Adrenal gland (tissue), 9 donors: ENCODE measurements at regions not wholly inside any gene's neighbourhood (a gene's known extent, or its start where the extent isn't known, plus 50 kb on each side); places are given as distances from the start of the nearest gene placed in this dataset.

Experiments
- DNase-seq, 7 donors: peaks; one replicate each; pipeline ENCODE4 v3.0.0-alpha.2; 2019 to 2020
- H3K27ac ChIP-seq, 5 donors: fragments of 200-600 bp; sonication (generic) in 4 of 5; 1 replicate in 3 of 5; 2 replicates in 2 of 5; pipeline versions ENCODE4 v1.5.1 to v1.8.0; 2016 to 2020; ENCODE audit warnings: mild to moderate bottlenecking in 1 of 5
- H3K27me3 ChIP-seq: fragments of 200-600 bp; 2 replicates; pipeline ENCODE4 v1.8.0; 2021
- H3K36me3 ChIP-seq, 2 donors: fragments of 200-600 bp; replicated peaks in 1 of 2; 1 replicate in 1 of 2; 2 replicates in 1 of 2; pipeline versions ENCODE4 v1.5.1 to v1.8.0; 2018 to 2022
- H3K4me1 ChIP-seq, 2 donors: fragments of 200-600 bp; replicated peaks in 1 of 2; 1 replicate in 1 of 2; 2 replicates in 1 of 2; pipeline versions ENCODE4 v1.5.1 to v1.8.0; 2018 to 2021
- H3K4me3 ChIP-seq, 4 donors: fragments of 200-600 bp; sonication (generic) in 3 of 4; one replicate each; pipeline ENCODE4 v1.5.1; 2016 to 2018
- H3K9me3 ChIP-seq, 3 donors: fragments of 200-600 bp; sonication (generic) in 1 of 3; replicated peaks in 1 of 3; 1 replicate in 2 of 3; 2 replicates in 1 of 3; pipeline versions ENCODE4 v1.5.1 to v1.8.0; 2016 to 2021
- POLR2A ChIP-seq, 2 donors: fragments of 450-650 bp; IDR thresholded peaks; one replicate each; pipeline ENCODE4 v1.6.1; 2017; ENCODE audit warnings: antibody characterized with exemption in 2 of 2, mild to moderate bottlenecking in 2 of 2, moderate library complexity in 1 of 2
- WGBS, 4 donors: extraction: QIAGEN DNeasy Blood & Tissue Kit in 2 of 4; methylation state at CpG; one replicate each; pipeline versions ENCODE4 v1.1.5 to v1.1.7; 2013 to 2017; 5-methylcytosine and 5-hydroxymethylcytosine counted together
- intact Hi-C, 2 donors: fragments of 100-400 bp; cut with DNase I; formaldehyde crosslinking; loops; one replicate each; pipeline versions ENCODE4 v1.14.1 to v1.15.0; 2022 to 2023
- TF ChIP-seq, protein P1 (sequence below), 6 experiments: fragments of 450-650 bp in 4 of 6; fragments of 200-600 bp in 2 of 6; sonication (generic) in 1 of 6; IDR thresholded peaks; 1 replicate in 5 of 6; 2 replicates in 1 of 6; pipeline versions ENCODE4 v1.5.1 to v1.8.0; 2016 to 2021; ENCODE audit warnings: antibody characterized with exemption in 6 of 6, mild to moderate bottlenecking in 2 of 6, moderate library complexity in 1 of 6
- donor health status: healthy with polysubstance abuse.
- donor health status: Bipolar disorder and iron deficiency.
- donor health status: DM: yes; HTN: yes; CAD: no.
- donor health status: DM: no; HTN: no; CAD: no.
- donor health status: DM: no; HTN: no; CAD: no.

DNA sequence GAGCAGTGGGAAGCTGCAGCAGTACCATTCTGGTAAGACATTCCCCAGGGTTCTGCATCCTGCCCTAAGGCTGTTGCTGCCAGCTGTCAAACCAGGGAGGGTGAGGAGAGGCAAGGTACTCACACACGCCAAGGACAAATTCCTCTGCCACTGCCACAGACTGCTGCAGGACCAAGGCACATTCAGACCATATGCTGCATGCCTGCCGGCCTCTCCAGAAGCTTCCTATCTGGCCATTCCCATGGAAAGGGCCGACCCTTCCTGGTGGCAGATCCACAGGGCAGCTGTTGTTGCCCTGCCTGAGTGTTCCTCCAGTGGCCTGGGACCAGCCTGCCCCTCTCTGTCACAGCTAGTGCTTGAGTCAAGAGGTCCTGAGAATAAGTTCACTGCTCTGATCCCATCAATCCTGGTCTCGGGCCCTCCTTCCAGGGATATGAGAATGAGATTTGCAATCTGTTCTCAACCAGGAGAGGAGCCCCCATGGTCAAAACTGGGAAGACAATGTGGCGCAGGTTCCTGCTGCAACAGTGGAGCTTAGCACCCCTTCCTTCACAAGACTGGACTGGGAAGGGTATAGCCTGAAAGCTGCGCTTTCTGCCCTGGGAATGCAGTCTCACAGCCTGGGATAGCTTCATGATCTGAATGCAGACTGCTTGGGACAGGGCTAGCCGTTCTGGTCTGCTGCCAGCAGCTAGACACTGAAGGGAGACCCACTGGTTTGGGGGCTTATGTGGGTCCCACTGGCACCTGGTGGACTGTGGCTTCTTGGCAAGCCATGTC, 342.5 kb upstream of the NDST3 start:
- no peaks in the 10 kb centered on the region for H3K4me1 ChIP-seq
- H3K9me3 ChIP-seq = no peaks in the 10 kb centered on the region
- no peak overlapping the region for H3K4me3 ChIP-seq
- intact Hi-C loops = no loop called here
- no peak for TF ChIP-seq POLR2A (IDR thresholded peaks at IDR 0.05)
- TF ChIP-seq, protein P1, sequence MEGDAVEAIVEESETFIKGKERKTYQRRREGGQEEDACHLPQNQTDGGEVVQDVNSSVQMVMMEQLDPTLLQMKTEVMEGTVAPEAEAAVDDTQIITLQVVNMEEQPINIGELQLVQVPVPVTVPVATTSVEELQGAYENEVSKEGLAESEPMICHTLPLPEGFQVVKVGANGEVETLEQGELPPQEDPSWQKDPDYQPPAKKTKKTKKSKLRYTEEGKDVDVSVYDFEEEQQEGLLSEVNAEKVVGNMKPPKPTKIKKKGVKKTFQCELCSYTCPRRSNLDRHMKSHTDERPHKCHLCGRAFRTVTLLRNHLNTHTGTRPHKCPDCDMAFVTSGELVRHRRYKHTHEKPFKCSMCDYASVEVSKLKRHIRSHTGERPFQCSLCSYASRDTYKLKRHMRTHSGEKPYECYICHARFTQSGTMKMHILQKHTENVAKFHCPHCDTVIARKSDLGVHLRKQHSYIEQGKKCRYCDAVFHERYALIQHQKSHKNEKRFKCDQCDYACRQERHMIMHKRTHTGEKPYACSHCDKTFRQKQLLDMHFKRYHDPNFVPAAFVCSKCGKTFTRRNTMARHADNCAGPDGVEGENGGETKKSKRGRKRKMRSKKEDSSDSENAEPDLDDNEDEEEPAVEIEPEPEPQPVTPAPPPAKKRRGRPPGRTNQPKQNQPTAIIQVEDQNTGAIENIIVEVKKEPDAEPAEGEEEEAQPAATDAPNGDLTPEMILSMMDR (IDR thresholded peaks at IDR 0.05) = no peak
- no peaks in the 10 kb centered on the region for H3K27me3 ChIP-seq
- DNase-seq = no peak
- H3K27ac ChIP-seq = no peak overlapping the region
- 71 to 92% (median 80%) methylated on average over 2 to 7 of the region's 7 CpGs for WGBS, 4 donors
- H3K36me3 ChIP-seq = no peaks in the 10 kb centered on the region

DNA sequence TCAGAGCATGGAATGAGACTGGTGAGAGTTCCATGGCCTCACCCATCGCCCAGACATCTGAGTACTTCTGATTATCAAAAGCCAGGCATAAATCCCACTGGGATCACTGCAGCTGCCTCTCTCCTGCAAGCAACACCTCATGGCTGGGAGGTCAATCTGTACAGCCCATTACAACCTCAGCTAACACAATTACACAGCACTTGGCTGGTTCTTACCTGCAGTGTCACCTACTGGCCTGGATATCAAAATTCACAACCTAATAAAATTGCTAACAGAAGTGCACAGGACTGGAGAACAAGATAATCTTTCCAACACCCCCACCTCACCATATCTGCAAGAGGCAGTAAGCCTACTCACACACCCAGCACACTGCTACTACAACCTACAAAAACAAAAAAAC, 341.7 kb upstream of the NDST3 start:
- intact Hi-C loops = no loop called here
- no peaks in the 10 kb centered on the region for H3K9me3 ChIP-seq
- H3K4me3 ChIP-seq = no peak overlapping the region
- DNase-seq = no peak
- no peaks in the 10 kb centered on the region for H3K36me3 ChIP-seq
- H3K4me1 ChIP-seq = no peaks in the 10 kb centered on the region
- no peaks in the 10 kb centered on the region for H3K27me3 ChIP-seq
- 50 to 92% (median 73%) methylated on average over 1 of the region's 1 CpG for WGBS, 4 donors
- TF ChIP-seq, protein P1 (IDR thresholded peaks at IDR 0.05) = no peak
- no peak for TF ChIP-seq POLR2A (IDR thresholded peaks at IDR 0.05)
- H3K27ac ChIP-seq = no peak overlapping the region

DNA sequence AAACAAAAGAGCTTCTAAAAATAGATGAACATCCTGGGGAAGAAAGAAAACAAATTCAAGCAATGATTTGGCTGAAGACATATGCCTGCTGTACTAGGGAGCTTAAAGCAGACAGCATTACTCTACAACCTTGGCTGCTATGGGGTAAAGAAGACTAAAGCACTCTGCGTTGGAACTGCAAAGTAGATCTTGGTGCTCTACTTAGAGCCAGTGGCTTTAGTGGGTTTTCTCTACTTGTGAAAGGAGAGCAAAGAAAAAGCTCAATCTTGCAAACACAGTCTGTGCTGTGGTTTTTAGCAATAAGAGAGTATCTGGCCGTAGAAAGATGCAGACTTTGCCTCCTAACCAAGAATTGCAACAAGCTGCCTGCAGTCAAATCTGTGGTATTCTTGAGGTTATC, 334.7 kb upstream of the NDST3 start:
- H3K4me3 ChIP-seq = no peak overlapping the region
- H3K27me3 ChIP-seq = no peaks in the 10 kb centered on the region
- no peaks in the 10 kb centered on the region for H3K36me3 ChIP-seq
- intact Hi-C loops = no loop called here
- TF ChIP-seq, protein P1 (IDR thresholded peaks at IDR 0.05) = no peak
- no peak for TF ChIP-seq POLR2A (IDR thresholded peaks at IDR 0.05)
- no peaks in the 10 kb centered on the region for H3K9me3 ChIP-seq
- no peak overlapping the region for H3K27ac ChIP-seq
- 69 to 80% (median 74%) methylated on average over 2 of the region's 2 CpGs for WGBS, 4 donors
- no peaks in the 10 kb centered on the region for H3K4me1 ChIP-seq
- DNase-seq = no peak

DNA sequence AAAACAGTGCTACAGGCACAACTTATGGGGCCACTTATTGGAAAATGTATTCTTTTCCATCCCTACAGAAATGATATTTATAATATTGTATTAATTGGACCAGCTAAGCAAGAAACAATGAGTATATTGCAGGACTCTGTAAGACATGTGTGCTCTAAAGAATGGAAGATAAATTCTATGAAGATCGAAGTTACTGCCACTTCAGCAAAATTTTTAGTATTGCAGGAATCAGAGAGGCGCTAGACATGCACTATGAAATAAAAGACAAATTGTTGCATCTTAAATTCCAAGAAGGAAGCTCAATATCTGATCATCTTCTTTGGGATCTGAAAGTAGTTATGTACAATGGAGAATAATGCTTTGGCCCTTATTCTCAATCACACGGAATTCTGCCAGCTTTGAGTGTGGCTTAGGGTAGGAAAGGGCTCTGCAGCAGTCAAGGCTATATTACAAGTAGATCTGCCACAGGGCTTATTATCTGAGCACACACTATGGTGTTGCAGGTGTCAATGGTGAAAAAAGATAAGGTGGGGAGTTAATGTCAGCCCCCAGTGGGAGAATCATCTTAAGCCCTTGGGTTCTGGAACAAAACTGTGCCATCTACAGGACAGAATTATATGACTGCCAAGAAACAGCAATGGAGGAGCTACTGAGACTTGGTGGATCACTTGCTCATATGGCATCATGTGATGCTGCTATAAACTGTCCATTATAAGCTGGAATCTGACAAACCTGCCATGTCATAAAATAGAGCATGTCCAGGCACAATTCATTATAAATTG, 334.0 kb upstream of the NDST3 start:
- WGBS, 4 donors = 73 to 79% (median 77%) methylated on average over 3 of the region's 3 CpGs
- H3K27me3 ChIP-seq = no peaks in the 10 kb centered on the region

More for the DNA sequence above, 334.0 kb upstream of the NDST3 start:
- no peak overlapping the region for H3K4me3 ChIP-seq
- H3K27ac ChIP-seq = no peak overlapping the region
- H3K9me3 ChIP-seq = no peaks in the 10 kb centered on the region
- intact Hi-C loops = no loop called here
- no peak for TF ChIP-seq POLR2A (IDR thresholded peaks at IDR 0.05)
- no peaks in the 10 kb centered on the region for H3K36me3 ChIP-seq
- H3K4me1 ChIP-seq = no peaks in the 10 kb centered on the region
- no peak for DNase-seq
